ENCODE measurements at regions not wholly inside any gene's neighbourhood (a gene's known extent, or its start where the extent isn't known, plus 50 kb on each side); places are given as distances from the start of the nearest gene placed in this dataset.

- H3K9me3 ChIP-seq (ENCODE audit: insufficient read depth, low read depth, low read length): no peaks in the 10 kb centered on the region
- no peak overlapping the region for H3K9ac ChIP-seq (ENCODE audit: low read depth, low read length, poor library complexity, severe bottlenecking)
- H3K4me1 ChIP-seq (ENCODE audit: insufficient read depth, low read length, poor library complexity, severe bottlenecking): no peaks in the 10 kb centered on the region
- no peaks in the 10 kb centered on the region for H4K20me1 ChIP-seq (ENCODE audit: insufficient read depth, low read length, poor library complexity, severe bottlenecking)
- H3K27me3 ChIP-seq (ENCODE audit: insufficient read depth, low read length, poor library complexity, severe bottlenecking): no peaks in the 10 kb centered on the region
- H2AFZ ChIP-seq (ENCODE audit: low read length): no peak overlapping the region
- no peaks in the 10 kb centered on the region for H3K9me2 ChIP-seq (replicated peaks; ENCODE audit: low read depth, low read length)
- H3K4me3 ChIP-seq (ENCODE audit: low read length, poor library complexity, severe bottlenecking): no peak overlapping the region
- no peaks in the 10 kb centered on the region for H3K36me3 ChIP-seq (ENCODE audit: insufficient read depth, low read length)
- H3K4me2 ChIP-seq (ENCODE audit: low read depth, low read length, poor library complexity, severe bottlenecking): no peak overlapping the region
- no peaks in the 10 kb centered on the region for H3F3A ChIP-seq (ENCODE audit: low read depth)
- TF ChIP-seq, protein P1, sequence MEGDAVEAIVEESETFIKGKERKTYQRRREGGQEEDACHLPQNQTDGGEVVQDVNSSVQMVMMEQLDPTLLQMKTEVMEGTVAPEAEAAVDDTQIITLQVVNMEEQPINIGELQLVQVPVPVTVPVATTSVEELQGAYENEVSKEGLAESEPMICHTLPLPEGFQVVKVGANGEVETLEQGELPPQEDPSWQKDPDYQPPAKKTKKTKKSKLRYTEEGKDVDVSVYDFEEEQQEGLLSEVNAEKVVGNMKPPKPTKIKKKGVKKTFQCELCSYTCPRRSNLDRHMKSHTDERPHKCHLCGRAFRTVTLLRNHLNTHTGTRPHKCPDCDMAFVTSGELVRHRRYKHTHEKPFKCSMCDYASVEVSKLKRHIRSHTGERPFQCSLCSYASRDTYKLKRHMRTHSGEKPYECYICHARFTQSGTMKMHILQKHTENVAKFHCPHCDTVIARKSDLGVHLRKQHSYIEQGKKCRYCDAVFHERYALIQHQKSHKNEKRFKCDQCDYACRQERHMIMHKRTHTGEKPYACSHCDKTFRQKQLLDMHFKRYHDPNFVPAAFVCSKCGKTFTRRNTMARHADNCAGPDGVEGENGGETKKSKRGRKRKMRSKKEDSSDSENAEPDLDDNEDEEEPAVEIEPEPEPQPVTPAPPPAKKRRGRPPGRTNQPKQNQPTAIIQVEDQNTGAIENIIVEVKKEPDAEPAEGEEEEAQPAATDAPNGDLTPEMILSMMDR (conservative IDR thresholded peaks at IDR 0.05; ENCODE audit: low read length): no peak
- no peak for TF ChIP-seq EZH2phosphoT487 (IDR thresholded peaks at IDR 0.05; ENCODE audit: borderline replicate concordance)
- H3K79me2 ChIP-seq (ENCODE audit: insufficient read depth, low read length): no peaks in the 10 kb centered on the region
Observed at GRCh38 chr13:72163678-72164077, 296.7 kb upstream of the DACH1 start.

GRCh38 chr13:72160977-72161376 is 294.0 kb upstream of the DACH1 start:
- Histone ChIP-seq H3K79me2 (ENCODE audit: insufficient read depth, low read length) (no peaks in the 10 kb centered on the region), H3K9ac (ENCODE audit: low read depth, low read length, poor library complexity, severe bottlenecking) (no peak overlapping the region)

GRCh38 chr13:72156760-72157159 is 289.8 kb upstream of the DACH1 start:
- Histone ChIP-seq H3K4me3 (ENCODE audit: low read length, poor library complexity, severe bottlenecking) (no peak overlapping the region), H3K9me2 (replicated peaks; ENCODE audit: low read depth, low read length) (no peaks in the 10 kb centered on the region), H3K9me3 (ENCODE audit: insufficient read depth, low read depth, low read length) (no peaks in the 10 kb centered on the region), H3K4me1 (ENCODE audit: insufficient read depth, low read length, poor library complexity, severe bottlenecking) (no peaks in the 10 kb centered on the region), H3K79me2 (ENCODE audit: insufficient read depth, low read length) (no peaks in the 10 kb centered on the region), H3K27me3 (ENCODE audit: insufficient read depth, low read length, poor library complexity, severe bottlenecking) (no peaks in the 10 kb centered on the region), H3K36me3 (ENCODE audit: insufficient read depth, low read length) (no peaks in the 10 kb centered on the region), H3K4me2 (ENCODE audit: low read depth, low read length, poor library complexity, severe bottlenecking) (no peak overlapping the region), H4K20me1 (ENCODE audit: insufficient read depth, low read length, poor library complexity, severe bottlenecking) (no peaks in the 10 kb centered on the region), H2AFZ (ENCODE audit: low read length) (no peak overlapping the region), H3F3A (ENCODE audit: low read depth) (no peaks in the 10 kb centered on the region), H3K9ac (ENCODE audit: low read depth, low read length, poor library complexity, severe bottlenecking) (no peak overlapping the region)
- TF ChIP-seq, protein P1 (conservative IDR thresholded peaks at IDR 0.05; ENCODE audit: low read length): no peak

More at GRCh38 chr13:72160977-72161376, 294.0 kb upstream of the DACH1 start:
- no peaks in the 10 kb centered on the region for H3K36me3 ChIP-seq (ENCODE audit: insufficient read depth, low read length)
- no peak overlapping the region for H3K4me3 ChIP-seq (ENCODE audit: low read length, poor library complexity, severe bottlenecking)
- no peak overlapping the region for H3K4me2 ChIP-seq (ENCODE audit: low read depth, low read length, poor library complexity, severe bottlenecking)
- H3F3A ChIP-seq (ENCODE audit: low read depth): no peaks in the 10 kb centered on the region
- no peaks in the 10 kb centered on the region for H3K4me1 ChIP-seq (ENCODE audit: insufficient read depth, low read length, poor library complexity, severe bottlenecking)
- H3K9me2 ChIP-seq (replicated peaks; ENCODE audit: low read depth, low read length): no peaks in the 10 kb centered on the region
- no peaks in the 10 kb centered on the region for H4K20me1 ChIP-seq (ENCODE audit: insufficient read depth, low read length, poor library complexity, severe bottlenecking)
- H2AFZ ChIP-seq (ENCODE audit: low read length): no peak overlapping the region
- no peak for TF ChIP-seq EZH2phosphoT487 (IDR thresholded peaks at IDR 0.05; ENCODE audit: borderline replicate concordance)
- TF ChIP-seq, protein P1 (conservative IDR thresholded peaks at IDR 0.05; ENCODE audit: low read length): no peak
- no peaks in the 10 kb centered on the region for H3K27me3 ChIP-seq (ENCODE audit: insufficient read depth, low read length, poor library complexity, severe bottlenecking)
- no peaks in the 10 kb centered on the region for H3K9me3 ChIP-seq (ENCODE audit: insufficient read depth, low read depth, low read length)

All from Loucy (cell line).